Aorta (tissue), 5 donors: ENCODE measurements at regions not wholly inside any gene's neighbourhood (a gene's known extent, or its start where the extent isn't known, plus 50 kb on each side); places are given as distances from the start of the nearest gene placed in this dataset.

Experiments
- ATAC-seq: fragments of 200-7000 bp; cut with Tn5 transposase; one replicate; pipeline ENCODE4 v1.9.1; 2022; ENCODE audit warnings: moderate library complexity; ENCODE audit not compliant: low FRiP score
- DNase-seq, 2 donors: peaks; one replicate each; pipeline ENCODE4 v3.0.0-alpha.2; 2020
- H3K27ac ChIP-seq, 2 donors: one replicate each; pipeline ENCODE4 v1.5.1; 2013; ENCODE audit warnings: low read length in 2 of 2, mild to moderate bottlenecking in 2 of 2, moderate library complexity in 2 of 2, control low read depth in 1 of 2, inconsistent platforms in 1 of 2, low read depth in 1 of 2
- H3K27me3 ChIP-seq, 2 donors: one replicate each; pipeline ENCODE4 v1.6.1; 2013; ENCODE audit warnings: control low read depth in 1 of 2, low read length in 1 of 2, mild to moderate bottlenecking in 1 of 2, moderate library complexity in 1 of 2; ENCODE audit not compliant: insufficient read depth in 2 of 2, control insufficient read depth in 1 of 2
- H3K36me3 ChIP-seq, 2 donors: one replicate each; pipeline ENCODE4 v1.6.1; 2013; ENCODE audit warnings: control low read depth in 1 of 2, low read length in 1 of 2, mild to moderate bottlenecking in 1 of 2; ENCODE audit not compliant: insufficient read depth in 2 of 2, control insufficient read depth in 1 of 2
- H3K4me1 ChIP-seq, 2 donors: one replicate each; pipeline ENCODE4 v1.6.1; 2013; ENCODE audit warnings: low read length in 2 of 2, control low read depth in 1 of 2, mild to moderate bottlenecking in 1 of 2, moderate library complexity in 1 of 2; ENCODE audit not compliant: insufficient read depth in 2 of 2, control insufficient read depth in 1 of 2
- H3K4me3 ChIP-seq, 2 donors: one replicate each; pipeline ENCODE4 v1.5.1; 2013; ENCODE audit warnings: low read length in 2 of 2, control low read depth in 1 of 2, mild to moderate bottlenecking in 1 of 2
- H3K9me3 ChIP-seq: one replicate; pipeline ENCODE4 v1.6.1; 2013; ENCODE audit warnings: mild to moderate bottlenecking, low read length; ENCODE audit not compliant: control insufficient read depth
- WGBS, 2 donors: extraction: QIAGEN DNeasy Blood & Tissue Kit; methylation state at CpG; one replicate each; pipeline ENCODE4 v1.1.7; 2013; 5-methylcytosine and 5-hydroxymethylcytosine counted together
- intact Hi-C, 2 donors: fragments of 100-400 bp; cut with DNase I; formaldehyde crosslinking; loops; one replicate each; pipeline versions ENCODE4 v1.14.2 to v1.15.0; 2022
- donor health status: healthy with polysubstance abuse.
- donor health status: Bipolar disorder and iron deficiency.
- donor health status: DM: no; HTN: no; CAD: no.
- donor health status: DM: no; HTN: no; CAD: no.
- donor health status: DM: yes; HTN: yes; CAD: no.

- Histone ChIP-seq H3K27me3 (no peaks in the 10 kb centered on the region), H3K4me1 (no peaks in the 10 kb centered on the region), H3K4me3 (no peak overlapping the region), H3K27ac (no peak overlapping the region), H3K36me3 (no peaks in the 10 kb centered on the region), H3K9me3 (no peaks in the 10 kb centered on the region)
- no peak for DNase-seq
- 21 to 37% methylated on average over 2 of the region's 2 CpGs for WGBS, 2 donors
- intact Hi-C loops = no loop called here
- no peak for ATAC-seq
Observed at GRCh38 chr3:87468235-87468634, 191.9 kb upstream of the POU1F1 start.

GRCh38 chr3:87462228-87462627 lies 185.8 kb upstream of the POU1F1 start:
- Histone ChIP-seq H3K4me1 (no peaks in the 10 kb centered on the region), H3K36me3 (no peaks in the 10 kb centered on the region), H3K27me3 (no peaks in the 10 kb centered on the region), H3K9me3 (no peaks in the 10 kb centered on the region), H3K27ac (no peak overlapping the region), H3K4me3 (no peak overlapping the region)
- intact Hi-C loops = no loop called here
- DNase-seq (no peak), ATAC-seq (no peak)

GRCh38 chr3:87461443-87461842 lies 185.1 kb upstream of the POU1F1 start:
- WGBS, 2 donors = 88 to 91% methylated on average over 2 of the region's 2 CpGs
- intact Hi-C loops = no loop called here

GRCh38 chr3:87461036-87461435 lies 184.7 kb upstream of the POU1F1 start:
- no peak for ATAC-seq
- Histone ChIP-seq H3K9me3 (no peaks in the 10 kb centered on the region), H3K4me3 (no peak overlapping the region), H3K4me1 (no peaks in the 10 kb centered on the region), H3K27ac (no peak overlapping the region), H3K27me3 (no peaks in the 10 kb centered on the region), H3K36me3 (no peaks in the 10 kb centered on the region)
- no peak for DNase-seq
- intact Hi-C loops = no loop called here
- WGBS, 2 donors = 64% methylated on average over 3 of the region's 3 CpGs

More at GRCh38 chr3:87461443-87461842, 185.1 kb upstream of the POU1F1 start:
- Histone ChIP-seq H3K27me3 (no peaks in the 10 kb centered on the region), H3K27ac (no peak overlapping the region), H3K9me3 (no peaks in the 10 kb centered on the region), H3K4me3 (no peak overlapping the region), H3K36me3 (no peaks in the 10 kb centered on the region), H3K4me1 (no peaks in the 10 kb centered on the region)
- DNase-seq (no peak), ATAC-seq (no peak)

- ATAC-seq (no peak), DNase-seq (no peak)
- Histone ChIP-seq H3K4me1 (no peaks in the 10 kb centered on the region), H3K27ac (no peak overlapping the region), H3K36me3 (no peaks in the 10 kb centered on the region), H3K27me3 (no peaks in the 10 kb centered on the region), H3K4me3 (no peak overlapping the region), H3K9me3 (peaks cover 5% of the 10 kb centered on the region)
- intact Hi-C loops = no loop called here
Observed at GRCh38 chr3:87448558-87448957, 172.2 kb upstream of the POU1F1 start.

GRCh38 chr3:87446849-87447387 lies 170.5 kb upstream of the POU1F1 start:
- H3K4me1 ChIP-seq = no peaks in the 10 kb centered on the region
- WGBS, 2 donors = 60 to 61% methylated on average over 5 of the region's 5 CpGs
- ATAC-seq = no peak

GRCh38 chr3:87442470-87442869 lies 166.1 kb upstream of the POU1F1 start:
- no peak for ATAC-seq
- intact Hi-C loops = no loop called here

More at GRCh38 chr3:87446849-87447387, 170.5 kb upstream of the POU1F1 start:
- peaks cover 5% of the 10 kb centered on the region for H3K9me3 ChIP-seq
- no peaks in the 10 kb centered on the region for H3K36me3 ChIP-seq
- intact Hi-C loops = no loop called here
- H3K27ac ChIP-seq = no peak overlapping the region
- no peak for DNase-seq
- H3K27me3 ChIP-seq = no peaks in the 10 kb centered on the region
- H3K4me3 ChIP-seq = no peak overlapping the region

GRCh38 chr3:87437765-87438164 lies 161.4 kb upstream of the POU1F1 start:
- intact Hi-C loops = no loop called here
- ATAC-seq (no peak), DNase-seq (no peak)
- no peak overlapping the region for H3K4me3 ChIP-seq
- H3K27ac ChIP-seq = no peak overlapping the region
- 56 to 68% methylated on average over 1 of the region's 1 CpG for WGBS, 2 donors
- H3K36me3 ChIP-seq = no peaks in the 10 kb centered on the region
- no peaks in the 10 kb centered on the region for H3K4me1 ChIP-seq
- H3K27me3 ChIP-seq = no peaks in the 10 kb centered on the region
- no peaks in the 10 kb centered on the region for H3K9me3 ChIP-seq

More at GRCh38 chr3:87442470-87442869, 166.1 kb upstream of the POU1F1 start:
- Histone ChIP-seq H3K4me3 (no peak overlapping the region), H3K4me1 (no peaks in the 10 kb centered on the region), H3K36me3 (no peaks in the 10 kb centered on the region), H3K9me3 (peaks cover 3% of the 10 kb centered on the region), H3K27me3 (no peaks in the 10 kb centered on the region), H3K27ac (no peak overlapping the region)
- DNase-seq = no peak
- WGBS, 2 donors = 39 to 40% methylated on average over 3 of the region's 3 CpGs

GRCh38 chr3:87436781-87437543 lies 160.6 kb upstream of the POU1F1 start:
- no peaks in the 10 kb centered on the region for H3K9me3 ChIP-seq
- H3K4me3 ChIP-seq = no peak overlapping the region
- no peak for DNase-seq
- ATAC-seq = no peak
- no peak overlapping the region for H3K27ac ChIP-seq
- WGBS, 2 donors = 71 to 72% methylated on average over 7 of the region's 7 CpGs
- no peaks in the 10 kb centered on the region for H3K36me3 ChIP-seq
- intact Hi-C loops = no loop called here
- H3K4me1 ChIP-seq = no peaks in the 10 kb centered on the region
- no peaks in the 10 kb centered on the region for H3K27me3 ChIP-seq
